ENCODE measurements at regions not wholly inside any gene's neighbourhood (a gene's known extent, or its start where the extent isn't known, plus 50 kb on each side); places are given as distances from the start of the nearest gene placed in this dataset.

DNA sequence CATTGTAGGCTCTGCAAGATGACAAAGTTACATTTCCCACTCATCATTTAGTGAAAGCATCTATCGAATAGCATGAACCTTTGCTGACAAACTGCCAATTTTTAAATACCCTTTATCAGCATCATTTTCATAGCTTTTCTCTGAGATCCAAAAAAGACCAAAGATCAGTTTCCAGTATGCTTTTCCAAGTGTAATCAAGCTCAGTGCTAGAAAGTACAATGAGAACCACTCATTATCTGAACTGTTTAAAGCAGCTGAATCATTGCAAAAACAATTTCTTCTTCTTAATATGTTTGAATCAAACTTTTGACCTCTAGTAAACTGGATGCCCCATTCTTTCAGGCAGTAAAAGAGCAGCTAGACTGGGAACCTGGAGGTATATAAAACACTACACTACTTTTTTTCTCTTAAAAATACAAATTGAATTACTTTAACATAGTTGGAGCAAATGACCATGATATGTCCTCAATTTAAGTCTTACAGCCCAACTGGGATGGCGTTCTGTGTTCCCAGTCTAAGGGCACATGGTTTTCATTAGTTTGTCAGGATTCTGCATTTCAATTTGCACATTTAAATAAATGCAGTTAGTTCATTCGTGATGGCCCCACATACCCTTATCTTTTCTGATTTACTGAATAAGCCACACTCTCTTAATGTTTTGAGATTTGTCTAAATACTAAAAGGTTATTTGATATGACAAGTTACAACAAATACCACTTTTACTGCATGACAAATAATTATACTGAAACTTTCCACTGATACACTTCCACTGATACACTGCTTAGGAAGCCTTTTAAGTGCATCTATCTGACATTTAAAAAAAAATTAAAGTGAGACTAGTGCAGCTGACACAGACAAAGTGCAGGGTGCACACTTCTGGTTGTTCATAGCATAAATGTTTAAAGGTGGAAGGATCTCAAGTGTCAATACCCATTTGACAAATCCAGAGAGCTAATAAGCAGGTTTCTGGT is 146.0 kb upstream of the FRMD4B start:
- DNase-seq, result no peak

DNA sequence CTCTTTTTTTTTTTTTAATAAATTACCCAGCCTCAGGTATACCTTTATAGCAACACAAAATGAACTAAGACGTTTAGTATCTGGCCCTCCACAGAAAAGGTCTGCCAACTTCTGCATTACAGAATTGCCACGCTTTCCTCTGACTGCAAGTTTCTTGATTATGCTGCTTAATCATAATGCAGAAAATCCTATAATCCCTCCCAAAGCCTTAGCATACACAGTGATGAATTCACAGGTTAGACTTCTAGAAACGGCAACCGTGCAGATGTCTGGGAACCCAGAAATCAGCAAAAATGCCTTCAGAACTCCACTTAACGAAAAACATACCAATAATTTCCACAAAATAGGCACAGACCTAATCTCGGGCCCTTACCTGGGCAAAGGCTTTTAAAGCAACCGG is 144.7 kb upstream of the FRMD4B start:
- DNase-seq, result no peak

DNA sequence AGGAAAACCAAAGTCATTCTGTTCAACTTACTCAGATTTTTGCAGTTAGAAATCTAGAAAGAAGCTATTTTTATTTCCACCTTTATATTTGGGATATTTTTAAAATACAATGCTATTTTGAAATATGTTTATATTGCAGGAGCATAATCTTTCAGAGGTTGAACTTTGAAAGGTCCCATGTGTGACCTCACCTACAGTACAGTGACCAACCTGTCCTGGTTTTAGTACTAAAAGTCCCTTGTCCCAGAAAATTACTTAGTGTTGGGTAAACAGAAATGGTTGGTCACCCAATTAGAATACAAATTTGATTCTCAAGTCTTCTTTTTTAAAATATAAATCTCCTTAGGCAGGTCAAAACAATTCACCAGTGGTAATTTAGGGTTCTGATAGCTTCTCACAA is 141.6 kb upstream of the FRMD4B start:
- no peak for DNase-seq

DNA sequence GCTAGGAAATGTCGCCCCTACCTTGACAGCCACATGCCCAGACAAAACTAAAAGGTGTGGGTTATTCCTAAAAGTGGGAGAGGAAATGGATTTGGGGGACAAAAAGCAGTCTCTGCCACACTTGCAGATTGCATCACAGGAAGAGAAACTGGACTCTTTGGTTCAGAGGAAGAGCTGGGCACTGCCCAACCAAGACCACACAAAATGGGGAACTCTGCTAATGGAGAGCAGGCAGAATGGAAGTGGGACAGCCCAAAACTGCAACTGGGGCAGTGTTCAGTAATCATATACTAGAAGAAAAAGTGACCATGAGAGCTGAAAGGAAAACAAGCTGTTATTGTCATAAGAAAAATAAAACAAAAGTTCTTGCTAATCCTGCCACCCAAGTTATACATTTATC is 138.9 kb upstream of the FRMD4B start:
- no peak for DNase-seq

DNA sequence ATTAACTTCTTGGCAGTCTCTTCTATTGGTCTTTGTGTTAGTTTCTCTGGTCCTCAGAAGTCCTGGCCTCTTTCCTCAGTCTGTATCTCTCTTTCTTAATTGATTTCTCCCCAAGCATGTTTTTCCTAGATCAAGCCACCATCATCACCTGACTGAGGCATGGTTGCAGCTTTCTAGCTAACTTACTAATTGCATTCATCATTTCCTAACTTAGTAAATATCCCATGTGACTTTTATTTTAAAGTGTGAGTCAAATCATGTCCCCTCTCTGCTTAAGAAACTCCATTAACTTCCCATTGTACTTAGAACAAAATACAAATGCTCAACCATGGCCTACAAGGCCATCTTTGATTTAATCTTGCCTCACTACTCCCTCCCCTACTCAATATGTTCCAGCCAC is 135.4 kb upstream of the FRMD4B start:
- no peak for DNase-seq

DNA sequence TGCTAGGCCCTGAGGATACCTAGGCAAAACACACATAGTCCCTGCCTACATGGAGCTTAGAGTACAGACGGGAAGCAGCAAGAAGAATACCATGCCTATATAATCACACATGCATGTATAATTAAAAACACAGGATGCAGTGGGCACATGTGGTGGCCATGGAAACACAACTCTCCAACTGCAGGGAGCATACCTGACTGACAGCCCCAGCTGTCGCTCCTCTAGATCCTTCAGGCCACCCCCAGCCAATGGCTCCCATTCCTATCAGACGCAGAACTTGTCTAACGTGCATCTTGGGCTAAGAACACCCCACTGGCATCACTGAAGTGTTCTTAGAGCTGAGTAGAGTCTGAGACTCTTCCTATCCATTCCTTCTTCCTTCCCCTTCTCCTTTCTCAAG is 125.5 kb upstream of the FRMD4B start:
- DNase-seq, result no peak

DNA sequence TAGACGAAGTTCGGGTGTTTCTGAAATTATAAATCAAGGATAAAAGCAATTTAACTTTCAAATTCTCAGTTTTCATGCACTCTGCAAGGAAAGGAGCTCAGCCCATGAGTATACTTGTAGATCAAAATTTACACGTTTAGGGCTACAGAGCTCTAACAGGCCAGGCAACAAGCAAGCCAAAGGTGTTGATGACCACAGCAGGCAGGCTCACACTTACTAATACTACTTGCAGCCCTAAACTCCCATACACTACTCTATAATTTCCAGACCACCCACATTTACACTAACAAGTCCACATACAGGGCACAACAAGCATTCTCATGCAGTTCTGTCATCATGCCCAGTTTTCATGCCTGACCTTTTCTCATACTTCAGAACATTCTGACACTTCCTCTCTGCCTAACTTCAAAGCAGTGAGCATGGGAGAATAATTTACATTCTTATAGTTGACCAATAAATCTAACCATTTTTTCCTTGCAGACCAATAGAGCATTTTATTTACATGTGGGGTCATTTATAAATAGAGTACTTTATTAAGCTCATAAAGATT is 124.7 kb upstream of the FRMD4B start:
- DNase-seq, result no peak

DNA sequence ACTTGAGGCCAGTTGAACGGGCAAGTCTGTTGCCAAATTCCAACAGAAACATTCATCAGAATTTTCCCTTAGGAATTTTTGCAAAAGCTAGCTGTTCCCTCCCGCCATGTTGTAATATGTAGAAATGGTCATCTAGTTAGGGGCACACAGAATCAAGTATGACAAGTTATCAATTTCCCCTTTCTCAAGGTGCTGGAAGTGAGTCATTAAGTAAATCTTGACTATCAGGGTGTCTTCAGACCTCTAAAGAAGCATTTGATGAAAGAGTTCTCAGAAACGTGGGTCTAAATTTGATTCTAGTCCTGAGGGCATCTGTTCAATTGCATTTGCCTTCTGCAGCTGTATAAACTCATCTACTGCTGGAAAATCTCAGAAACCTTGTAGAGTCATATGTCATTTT is 123.4 kb upstream of the FRMD4B start:
- DNase-seq, result no peak

DNA sequence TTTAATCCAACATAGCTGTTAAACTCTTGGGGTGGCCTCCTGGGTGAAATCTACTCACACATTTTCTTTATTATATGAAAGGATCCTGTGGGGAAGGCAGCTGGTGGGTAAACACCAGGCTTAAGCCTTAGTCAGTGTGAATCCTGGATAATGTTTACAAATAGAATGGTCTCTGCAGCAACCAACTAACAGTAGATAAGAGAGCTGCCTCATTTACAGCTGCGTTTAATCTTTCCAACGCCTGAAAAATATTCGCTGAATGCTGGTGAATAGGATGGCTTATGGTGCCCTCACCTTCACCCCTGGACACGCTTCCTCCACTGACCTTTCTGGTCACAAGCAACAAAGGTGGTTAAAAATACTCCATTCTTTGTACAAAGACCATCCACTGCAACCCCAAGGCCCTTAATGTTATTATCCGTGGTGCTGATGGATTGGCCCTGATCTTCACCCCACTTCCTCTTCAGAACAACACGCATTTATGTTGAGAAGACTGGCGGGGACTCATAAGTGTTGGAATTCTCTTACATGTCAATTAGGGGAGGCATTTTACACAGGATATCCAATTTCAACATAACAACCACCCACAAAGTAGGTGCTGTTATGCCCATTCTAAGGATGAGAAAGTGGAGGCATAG is 120.0 kb upstream of the FRMD4B start:
- DNase-seq, result peak in 1 of 2 experiments; percentile 41

DNA sequence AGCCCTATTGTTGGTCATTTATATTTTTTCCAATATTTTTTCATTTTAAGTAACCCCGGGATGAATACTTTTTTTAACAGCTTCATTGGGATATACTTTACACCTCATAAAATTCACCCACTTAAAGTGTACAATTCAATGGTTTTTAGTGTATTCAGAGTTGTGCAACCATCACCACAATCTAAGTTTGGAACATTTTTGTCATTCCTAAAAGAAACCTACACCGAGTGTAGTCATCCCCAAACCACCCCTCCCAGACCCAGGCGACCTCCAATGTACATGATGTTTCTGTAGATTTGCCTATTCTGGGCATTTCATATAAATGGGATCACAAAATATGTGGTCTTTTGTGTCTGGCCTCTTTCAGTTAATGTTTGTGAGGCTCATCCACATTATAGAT is 118.3 kb upstream of the FRMD4B start:
- DNase-seq, result no peak

DNA sequence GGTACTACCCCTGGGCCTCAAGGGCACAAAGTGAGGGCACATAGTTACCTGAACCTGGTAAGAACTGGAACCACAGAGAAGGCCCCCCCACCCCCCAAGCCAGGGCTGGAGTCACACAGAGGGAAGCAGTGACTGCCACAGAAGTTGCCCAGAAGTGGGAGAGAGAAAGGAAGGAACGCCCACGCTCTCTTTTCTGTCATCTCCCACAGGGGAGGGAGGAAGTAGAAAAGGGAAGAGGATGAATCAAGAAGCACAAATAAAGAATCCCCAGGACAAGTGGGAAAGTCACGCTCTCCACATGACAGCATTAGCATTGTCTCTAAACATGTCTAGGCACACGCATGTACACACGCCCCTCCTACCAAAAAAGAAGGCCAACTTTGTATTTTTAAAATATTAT is 114.7 kb upstream of the FRMD4B start:
- DNase-seq, result no peak

DNA sequence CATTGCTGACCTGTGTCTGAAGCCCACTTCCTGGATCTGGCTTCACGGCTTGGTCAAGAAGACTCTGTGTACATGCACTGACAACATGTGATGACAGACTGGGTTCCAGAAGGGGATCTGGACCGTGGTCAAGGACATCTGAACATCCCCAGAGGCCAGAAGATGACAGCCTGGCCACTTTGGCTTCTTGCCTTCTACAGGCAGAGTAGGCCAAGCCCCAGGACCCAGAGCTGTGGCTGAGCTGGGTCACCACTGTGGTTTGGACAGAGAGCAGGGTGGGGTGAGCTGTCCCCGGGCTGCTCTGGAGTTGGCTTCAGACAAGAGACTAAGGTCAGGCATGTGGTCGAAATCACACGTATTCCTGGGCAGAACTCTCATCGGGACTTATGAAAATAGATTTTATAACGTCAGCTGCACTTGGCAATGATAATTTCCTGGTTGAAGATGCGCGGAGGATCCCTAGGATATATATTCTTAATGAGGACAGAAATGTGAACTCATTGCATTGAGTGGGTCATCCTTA is 114.1 kb upstream of the FRMD4B start:
- no peak for DNase-seq

DNA sequence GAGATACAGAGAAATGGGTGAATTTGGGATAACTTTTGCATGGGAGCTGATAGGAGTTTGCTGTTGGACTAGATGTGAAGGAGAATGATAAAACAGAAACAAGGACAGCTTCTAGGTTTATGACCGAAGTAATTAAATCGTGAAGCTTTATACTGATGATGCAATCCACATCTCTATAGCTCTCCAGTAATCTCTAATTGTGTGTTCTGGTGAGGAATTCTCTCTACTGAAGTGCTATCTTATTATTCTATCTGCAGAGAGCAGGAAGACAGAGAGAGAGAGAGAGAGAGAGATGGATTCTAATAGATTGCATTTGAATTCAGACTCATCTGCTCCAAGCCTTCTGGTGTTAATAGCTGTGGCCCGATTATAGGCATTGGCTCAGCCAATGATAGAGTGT is 113.5 kb upstream of the FRMD4B start:
- DNase-seq, result no peak

DNA sequence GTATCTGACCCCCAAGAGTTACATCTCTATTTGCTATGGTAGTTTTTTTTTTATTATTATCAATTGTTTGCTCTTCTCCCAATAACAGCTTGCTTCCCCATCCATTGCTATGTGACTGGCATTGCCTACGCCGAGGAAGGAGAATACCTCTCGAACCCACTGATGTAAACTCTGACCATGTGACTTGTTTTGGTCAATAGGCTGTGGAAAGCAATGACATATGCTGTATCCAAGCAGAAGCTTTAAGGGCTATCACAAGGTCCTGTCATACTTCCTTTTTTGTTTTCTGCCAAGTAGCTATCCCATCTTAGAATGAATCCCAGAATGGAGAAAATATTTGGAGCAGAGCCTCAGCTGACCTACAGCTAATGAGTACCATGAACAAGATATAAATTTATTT is 111.0 kb upstream of the FRMD4B start:
- no peak for DNase-seq

DNA sequence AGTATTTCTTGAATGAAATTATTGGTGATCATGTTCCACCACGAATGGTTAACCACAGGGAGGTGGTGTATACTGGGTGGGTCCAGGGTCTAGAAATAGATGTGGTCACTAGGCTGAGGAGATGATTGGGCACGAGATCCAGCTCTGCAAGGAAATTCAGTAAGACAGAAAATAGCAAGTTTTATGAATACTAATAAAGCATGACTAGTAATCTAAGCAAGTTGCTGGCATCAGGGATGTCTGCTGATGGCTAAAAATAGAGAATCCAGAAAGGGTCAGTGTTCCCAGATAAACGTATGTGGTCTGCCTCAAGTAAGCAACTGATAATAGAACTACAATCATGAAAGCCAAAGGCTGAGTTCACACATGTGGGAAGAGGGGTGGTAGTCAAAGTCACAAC is 108.3 kb upstream of the FRMD4B start:
- no peak for DNase-seq

DNA sequence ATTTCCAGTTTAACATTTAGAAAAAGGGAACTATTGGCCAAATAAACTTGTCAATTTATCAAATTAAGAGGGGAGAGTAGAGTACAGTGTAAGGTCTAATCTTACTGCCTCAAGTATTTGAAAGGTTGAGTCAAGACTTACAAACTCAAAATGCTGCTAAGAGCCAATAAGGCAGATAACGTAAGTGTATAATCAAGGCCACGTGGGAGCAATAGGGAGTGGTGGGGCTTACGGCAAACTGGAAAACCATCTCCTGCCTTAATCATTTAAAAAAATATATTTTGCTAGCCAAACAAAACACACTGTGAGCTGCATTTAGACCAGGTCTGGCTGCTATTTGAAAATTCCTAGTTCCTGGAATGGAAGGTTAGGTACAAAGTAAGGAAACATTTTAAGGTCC is 107.3 kb upstream of the FRMD4B start:
- no peak for DNase-seq

DNA sequence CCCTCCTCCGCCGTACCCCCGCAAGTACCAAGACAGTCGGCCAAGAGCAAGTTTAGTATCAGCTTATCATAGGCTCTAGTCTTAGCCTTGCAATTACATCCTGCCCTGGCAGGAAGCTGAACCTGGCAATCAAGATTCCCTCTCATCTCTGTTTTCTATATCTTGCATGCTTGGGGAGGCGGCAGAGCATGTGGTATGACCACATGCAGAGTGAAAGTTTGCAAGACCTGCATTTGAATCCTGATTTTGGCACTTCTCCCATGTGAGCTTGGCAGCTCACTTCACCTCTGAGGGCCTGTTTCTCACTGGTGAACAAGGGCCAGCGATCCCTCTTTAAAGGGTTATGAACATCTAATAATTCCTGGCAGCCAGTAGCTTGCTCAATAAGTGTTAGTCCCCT is 106.1 kb upstream of the FRMD4B start:
- no peak for DNase-seq

DNA sequence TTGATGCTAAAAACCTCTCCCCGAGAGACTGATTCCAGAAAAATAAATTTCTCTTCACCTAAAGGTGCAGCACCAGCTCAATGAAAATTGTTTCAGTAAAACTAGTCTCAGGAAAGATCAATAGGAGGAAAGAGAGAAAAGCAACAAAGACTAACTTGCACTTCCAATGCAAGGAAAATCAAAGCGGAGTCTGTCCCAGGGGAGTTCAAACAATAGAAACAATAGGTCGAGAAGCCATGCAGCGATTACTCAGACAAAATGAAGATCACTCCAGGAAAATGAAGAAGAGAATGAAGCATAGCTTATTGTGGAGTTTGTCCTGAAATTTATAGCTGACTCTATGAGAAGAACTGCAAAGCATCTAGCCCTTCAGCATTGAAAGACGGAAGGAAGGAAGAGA is 105.1 kb upstream of the FRMD4B start:
- no peak for DNase-seq

DNA sequence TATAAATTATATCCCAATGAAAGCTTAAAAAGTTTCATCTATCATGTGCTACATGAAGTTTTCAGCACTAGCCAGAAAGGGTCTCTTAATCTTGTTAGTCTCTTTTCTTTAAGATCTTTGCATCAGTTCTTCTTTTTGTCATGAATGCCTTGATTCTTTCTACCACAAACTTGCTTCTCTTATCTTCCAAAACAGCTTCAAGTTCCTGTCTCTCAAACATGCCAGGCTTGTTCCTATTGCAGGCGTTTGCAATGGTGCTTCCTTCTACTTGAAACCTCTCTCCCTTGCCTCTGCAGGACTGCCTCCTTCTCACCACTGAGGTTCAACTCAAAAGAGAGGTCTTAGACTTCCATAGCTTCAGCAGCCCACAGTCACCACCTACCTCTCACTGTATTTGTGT is 104.3 kb upstream of the FRMD4B start:
- DNase-seq, result no peak

DNA sequence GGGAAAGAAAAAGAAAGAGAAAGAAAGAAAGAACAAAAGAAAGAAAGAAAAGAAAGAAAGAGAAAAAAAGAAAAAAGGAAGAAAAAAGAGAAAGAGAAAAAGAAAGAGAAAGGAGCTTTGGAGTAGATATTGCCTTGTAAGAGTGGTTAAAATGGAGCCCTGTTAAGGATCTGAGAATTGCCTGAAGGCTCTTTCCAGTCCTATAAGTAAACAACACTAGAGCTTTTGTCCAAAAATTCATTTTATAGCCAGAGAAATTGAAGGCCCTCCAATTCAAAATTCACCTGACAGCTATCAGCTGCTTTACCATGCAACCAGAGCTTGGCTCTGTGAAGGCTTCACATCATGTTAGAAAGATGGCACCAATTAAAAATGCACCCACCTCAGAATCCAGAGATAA is 102.1 kb upstream of the FRMD4B start:
- DNase-seq, result no peak

DNA sequence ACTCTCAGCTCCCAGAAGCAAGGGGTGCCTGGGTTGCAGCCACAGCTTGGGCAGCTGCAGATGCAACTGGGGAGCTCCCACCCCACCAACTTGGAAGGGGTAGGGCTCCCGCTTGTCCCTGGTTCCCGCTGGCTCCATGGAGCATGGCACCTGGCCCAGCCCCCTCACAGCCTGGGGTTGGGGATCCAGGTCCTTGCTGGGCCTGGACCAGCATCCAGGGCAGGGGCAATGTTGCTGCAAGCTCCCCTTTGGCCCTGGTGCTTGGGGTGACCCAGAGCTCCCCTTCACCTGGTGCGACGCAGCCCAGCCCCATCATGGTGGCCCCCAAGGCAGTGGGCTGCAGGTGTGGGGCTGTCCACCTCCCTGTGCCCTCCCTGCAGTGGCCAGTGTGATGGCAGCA is 99.6 kb upstream of the FRMD4B start:
- DNase-seq, result no peak

DNA sequence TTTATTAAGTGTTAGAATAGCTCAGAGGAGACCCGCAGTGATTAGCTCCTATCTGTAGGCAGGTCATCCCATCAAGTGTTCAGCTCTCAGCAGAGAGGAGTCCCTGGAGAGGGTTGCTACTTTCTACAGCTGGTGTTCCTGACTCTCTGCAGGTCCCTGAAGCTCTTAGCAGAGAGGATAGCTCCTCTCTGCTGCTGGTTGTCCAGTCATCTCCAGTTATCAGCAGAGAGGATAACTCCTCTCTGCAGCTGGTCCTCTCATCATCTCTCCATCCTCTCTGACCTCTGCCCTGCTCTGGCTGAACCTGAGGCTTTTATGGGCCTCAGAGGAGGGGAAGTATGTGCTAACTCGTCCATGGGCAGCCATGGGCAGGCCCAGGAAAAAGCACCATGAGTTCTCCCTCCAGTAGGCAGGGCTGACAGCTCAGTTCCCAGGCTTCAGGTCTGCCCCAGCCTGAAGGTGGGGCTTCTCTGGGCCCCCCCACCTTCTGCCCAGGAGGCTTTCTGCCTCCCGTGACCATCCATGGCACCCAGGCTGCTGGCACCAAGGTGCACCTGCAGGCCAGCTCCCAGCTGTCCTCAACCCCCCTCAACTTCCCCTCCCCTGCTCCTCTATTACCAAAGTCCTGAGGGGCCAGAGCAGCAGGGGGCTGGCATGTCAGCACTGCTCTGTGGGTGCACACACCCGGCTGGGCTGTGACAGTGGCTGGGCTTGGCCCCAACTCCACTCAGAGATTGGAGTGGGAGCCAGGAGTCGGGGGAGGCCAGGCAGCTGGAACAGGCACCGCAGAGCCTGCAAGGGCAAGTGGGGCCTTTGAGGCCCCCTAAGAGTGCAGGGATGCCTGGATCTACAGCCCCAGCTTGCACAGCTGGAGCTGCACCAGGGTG is 98.9 kb upstream of the FRMD4B start:
- no peak for DNase-seq

DNA sequence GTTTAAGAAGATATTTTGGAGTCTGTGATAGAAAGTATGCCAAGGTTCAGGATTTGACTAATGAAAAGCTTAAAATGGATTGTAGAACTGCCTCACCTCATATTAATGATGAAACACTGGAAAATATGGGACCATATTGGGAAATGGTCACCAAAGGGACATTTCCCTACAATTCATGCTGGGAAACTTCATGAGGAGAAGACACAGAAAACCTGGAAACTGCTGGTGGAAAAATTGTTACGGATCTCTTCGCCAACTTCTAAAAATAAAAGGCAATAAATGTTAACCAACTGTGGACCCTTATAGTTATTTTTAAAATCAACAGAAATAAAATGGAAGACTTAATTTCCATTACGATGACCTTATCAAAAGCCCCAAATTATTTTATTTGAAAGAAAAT is 97.6 kb upstream of the FRMD4B start:
- no peak for DNase-seq
